Stimulated activated naive CD8-positive, alpha-beta T cell treated with anti-CD3 and anti-CD28 coated beads, Interleukin-15, amount 100 ng/mL, for 72 hours (primary cell): ENCODE measurements at regions not wholly inside any gene's neighbourhood (a gene's known extent, or its start where the extent isn't known, plus 50 kb on each side); places are given as distances from the start of the nearest gene placed in this dataset.

Experiments used
- ATAC-seq: fragments of 150-1000 bp; cut with Tn5 transposase; 2 replicates; pipeline ENCODE4 v1.10.0; 2021; ENCODE audit warnings: mild to moderate bottlenecking, moderate library complexity
- DNase-seq, 2 donors: peaks; one replicate each; pipeline ENCODE4 v3.0.0; 2021 to 2022
- H3K27ac Mint-ChIP-seq, 2 donors: one replicate each; pipeline ENCODE4 v1.8.0; 2022; ENCODE audit warnings: mild to moderate bottlenecking in 2 of 2, mixed read lengths in 2 of 2, moderate library complexity in 2 of 2
- H3K27me3 Mint-ChIP-seq: one replicate; pipeline ENCODE4 v1.8.0; 2022; ENCODE audit warnings: mixed read lengths
- H3K4me1 Mint-ChIP-seq: one replicate; pipeline ENCODE4 v1.8.0; 2022; ENCODE audit warnings: mild to moderate bottlenecking, mixed read lengths
- H3K4me3 Mint-ChIP-seq, 2 donors: one replicate each; pipeline ENCODE4 v1.8.0; 2022; ENCODE audit warnings: mild to moderate bottlenecking in 2 of 2, mixed read lengths in 2 of 2, moderate library complexity in 1 of 2
- H3K9me3 Mint-ChIP-seq, 2 donors: one replicate each; pipeline ENCODE4 v1.8.0; 2022; ENCODE audit warnings: mixed read lengths in 2 of 2

- Mint-ChIP-seq H3K9me3 (peaks cover 10 to 41% of the 10 kb centered on the region in 2 donors), H3K27ac (no peak overlapping the region), H3K27me3 (peaks cover 42% of the 10 kb centered on the region), H3K4me1 (no peaks in the 10 kb centered on the region), H3K4me3 (no peak overlapping the region)
- ATAC-seq = no peak
- DNase-seq = no peak
These were observed 73.2 kb upstream of the BHLHE23 start for GRCh38 chr20:63079971-63080370.

- ATAC-seq (no peak), DNase-seq (no peak)
- Mint-ChIP-seq H3K27me3 (peaks cover 58% of the 10 kb centered on the region), H3K9me3 (peaks cover 10 to 41% of the 10 kb centered on the region in 2 donors), H3K4me3 (no peak overlapping the region), H3K27ac (no peak overlapping the region), H3K4me1 (no peaks in the 10 kb centered on the region)
These were observed 70.9 kb upstream of the BHLHE23 start for GRCh38 chr20:63077705-63078104.

- DNase-seq (no peak), ATAC-seq (no peak)
- Mint-ChIP-seq H3K9me3 (peaks cover 10 to 41% of the 10 kb centered on the region in 2 donors), H3K27me3 (peaks cover 55% of the 10 kb centered on the region), H3K27ac (no peak overlapping the region), H3K4me1 (peaks cover 4% of the 10 kb centered on the region), H3K4me3 (no peak overlapping the region)
These were observed 69.7 kb upstream of the BHLHE23 start for GRCh38 chr20:63076421-63076820.

GRCh38 chr20:63074631-63075030, 67.9 kb upstream of the BHLHE23 start:
- H3K4me1 Mint-ChIP-seq = peaks cover 7% of the 10 kb centered on the region
- ATAC-seq (no peak), DNase-seq (no peak)
- H3K27ac Mint-ChIP-seq = no peak overlapping the region
- no peak overlapping the region for H3K4me3 Mint-ChIP-seq
- peaks cover 59% of the 10 kb centered on the region for H3K27me3 Mint-ChIP-seq
- H3K9me3 Mint-ChIP-seq = peaks cover 10 to 32% of the 10 kb centered on the region in 2 donors

- DNase-seq (no peak), ATAC-seq (no peak)
- H3K4me3 Mint-ChIP-seq = no peak overlapping the region
- peaks cover 7% of the 10 kb centered on the region for H3K4me1 Mint-ChIP-seq
- H3K9me3 Mint-ChIP-seq = peaks cover 10 to 27% of the 10 kb centered on the region in 2 donors
- no peak overlapping the region for H3K27ac Mint-ChIP-seq
- H3K27me3 Mint-ChIP-seq = peaks cover 61% of the 10 kb centered on the region
These were observed 67.4 kb upstream of the BHLHE23 start for GRCh38 chr20:63074182-63074581.

- Mint-ChIP-seq H3K27ac (no peak overlapping the region), H3K4me3 (no peak overlapping the region), H3K4me1 (peaks cover 7% of the 10 kb centered on the region), H3K27me3 (peaks cover 65% of the 10 kb centered on the region), H3K9me3 (peaks cover 10 to 27% of the 10 kb centered on the region in 2 donors)
- DNase-seq = no peak
- ATAC-seq = no peak
These were observed 66.9 kb upstream of the BHLHE23 start for GRCh38 chr20:63073738-63074065.

GRCh38 chr20:63072991-63073737, 66.4 kb upstream of the BHLHE23 start:
- Mint-ChIP-seq H3K27me3 (peaks cover 65% of the 10 kb centered on the region), H3K4me3 (no peak overlapping the region), H3K4me1 (peaks cover 7% of the 10 kb centered on the region), H3K27ac (no peak overlapping the region), H3K9me3 (peaks cover 10 to 22% of the 10 kb centered on the region in 2 donors)
- ATAC-seq = no peak
- DNase-seq = no peak

GRCh38 chr20:63072231-63072791, 65.5 kb upstream of the BHLHE23 start:
- Mint-ChIP-seq H3K9me3 (peaks cover 10 to 14% of the 10 kb centered on the region in 2 donors), H3K27me3 (peaks cover 65% of the 10 kb centered on the region), H3K4me1 (peaks cover 7% of the 10 kb centered on the region), H3K27ac (no peak overlapping the region), H3K4me3 (no peak overlapping the region)
- DNase-seq = no peak
- ATAC-seq = peak; percentile 15

- H3K4me1 Mint-ChIP-seq = peaks cover 7% of the 10 kb centered on the region
- peaks cover 72% of the 10 kb centered on the region for H3K27me3 Mint-ChIP-seq
- peak overlapping the region; percentile 20 to 49 for H3K4me3 Mint-ChIP-seq
- no peak overlapping the region for H3K27ac Mint-ChIP-seq
- ATAC-seq (peak; percentile 54), DNase-seq (no peak)
- H3K9me3 Mint-ChIP-seq = peaks cover 6 to 8% of the 10 kb centered on the region in 2 donors
These were observed 64.9 kb upstream of the BHLHE23 start for GRCh38 chr20:63071541-63072181.

GRCh38 chr20:63070771-63071540, 64.2 kb upstream of the BHLHE23 start:
- peaks cover 7% of the 10 kb centered on the region for H3K4me1 Mint-ChIP-seq
- DNase-seq (no peak), ATAC-seq (no peak)
- H3K9me3 Mint-ChIP-seq = peaks cover 0 to under 1% of the 10 kb centered on the region in 2 donors
- H3K27ac Mint-ChIP-seq = no peak overlapping the region
- peaks cover 75% of the 10 kb centered on the region for H3K27me3 Mint-ChIP-seq
- no peak overlapping the region for H3K4me3 Mint-ChIP-seq

- no peak overlapping the region for H3K4me3 Mint-ChIP-seq
- peaks cover 7% of the 10 kb centered on the region for H3K4me1 Mint-ChIP-seq
- H3K27ac Mint-ChIP-seq = no peak overlapping the region
- no peaks in the 10 kb centered on the region for H3K9me3 Mint-ChIP-seq
- ATAC-seq = no peak
- peaks cover 72% of the 10 kb centered on the region for H3K27me3 Mint-ChIP-seq
- DNase-seq = no peak
These were observed 63.5 kb upstream of the BHLHE23 start for GRCh38 chr20:63070301-63070625.

- H3K27me3 Mint-ChIP-seq = peaks cover 58% of the 10 kb centered on the region
- H3K27ac Mint-ChIP-seq = no peak overlapping the region
- no peaks in the 10 kb centered on the region for H3K9me3 Mint-ChIP-seq
- DNase-seq (no peak), ATAC-seq (no peak)
- peaks cover 7% of the 10 kb centered on the region for H3K4me1 Mint-ChIP-seq
- H3K4me3 Mint-ChIP-seq = no peak overlapping the region
These were observed 62.1 kb upstream of the BHLHE23 start for GRCh38 chr20:63068711-63069367.

GRCh38 chr20:63067721-63068560, 61.2 kb upstream of the BHLHE23 start:
- Mint-ChIP-seq H3K4me3 (no peak overlapping the region), H3K9me3 (no peaks in the 10 kb centered on the region), H3K27me3 (peaks cover 49% of the 10 kb centered on the region), H3K4me1 (peaks cover 7% of the 10 kb centered on the region), H3K27ac (no peak overlapping the region)
- no peak for DNase-seq
- ATAC-seq = no peak

GRCh38 chr20:63067266-63067635, 60.5 kb upstream of the BHLHE23 start:
- DNase-seq (no peak), ATAC-seq (no peak)
- Mint-ChIP-seq H3K27ac (no peak overlapping the region), H3K9me3 (no peaks in the 10 kb centered on the region), H3K4me1 (peaks cover 7% of the 10 kb centered on the region), H3K4me3 (no peak overlapping the region), H3K27me3 (peaks cover 42% of the 10 kb centered on the region)
